ENCODE measurements at regions not wholly inside any gene's neighbourhood (a gene's known extent, or its start where the extent isn't known, plus 50 kb on each side); places are given as distances from the start of the nearest gene placed in this dataset.

DNA sequence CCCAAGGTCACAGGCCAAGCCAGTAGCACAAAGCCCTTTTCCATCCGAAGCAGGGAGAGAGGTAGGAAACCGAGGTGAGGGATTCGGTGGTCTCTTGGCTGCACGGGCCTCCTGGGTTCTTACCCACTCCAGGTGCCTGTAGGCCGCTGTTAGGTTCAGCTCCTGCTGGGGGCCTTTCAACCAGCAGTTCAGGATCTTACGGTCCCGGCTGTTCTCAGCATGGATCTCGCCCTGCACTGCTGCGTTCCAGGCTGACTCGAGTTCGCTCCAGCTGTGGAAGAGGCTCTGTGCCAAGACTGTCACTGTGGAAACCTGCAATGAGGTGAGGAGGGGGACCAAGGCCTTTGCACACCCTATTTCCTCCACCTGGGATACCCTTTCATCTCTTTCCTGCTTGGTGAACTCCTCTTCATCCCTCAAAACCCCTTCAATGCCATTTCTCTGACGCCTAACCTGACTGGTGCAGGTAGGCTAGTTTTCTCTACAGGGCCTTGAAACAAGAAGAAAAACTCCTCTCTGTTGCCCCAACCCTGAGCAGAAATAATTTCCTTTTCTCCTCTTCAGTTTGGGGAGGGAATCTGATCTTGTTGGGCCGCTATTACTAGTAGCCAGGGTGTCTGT is 103.6 kb downstream of the RMI2 start:
- 85% methylated on average over 13 of the region's 13 CpGs for WGBS, 2 donors
- H3K27ac ChIP-seq = no peak overlapping the region
- H3K4me1 ChIP-seq = no peaks in the 10 kb centered on the region
- TF ChIP-seq POLR2A (IDR thresholded peaks at IDR 0.05) = no peak
- TF ChIP-seq, protein P1, sequence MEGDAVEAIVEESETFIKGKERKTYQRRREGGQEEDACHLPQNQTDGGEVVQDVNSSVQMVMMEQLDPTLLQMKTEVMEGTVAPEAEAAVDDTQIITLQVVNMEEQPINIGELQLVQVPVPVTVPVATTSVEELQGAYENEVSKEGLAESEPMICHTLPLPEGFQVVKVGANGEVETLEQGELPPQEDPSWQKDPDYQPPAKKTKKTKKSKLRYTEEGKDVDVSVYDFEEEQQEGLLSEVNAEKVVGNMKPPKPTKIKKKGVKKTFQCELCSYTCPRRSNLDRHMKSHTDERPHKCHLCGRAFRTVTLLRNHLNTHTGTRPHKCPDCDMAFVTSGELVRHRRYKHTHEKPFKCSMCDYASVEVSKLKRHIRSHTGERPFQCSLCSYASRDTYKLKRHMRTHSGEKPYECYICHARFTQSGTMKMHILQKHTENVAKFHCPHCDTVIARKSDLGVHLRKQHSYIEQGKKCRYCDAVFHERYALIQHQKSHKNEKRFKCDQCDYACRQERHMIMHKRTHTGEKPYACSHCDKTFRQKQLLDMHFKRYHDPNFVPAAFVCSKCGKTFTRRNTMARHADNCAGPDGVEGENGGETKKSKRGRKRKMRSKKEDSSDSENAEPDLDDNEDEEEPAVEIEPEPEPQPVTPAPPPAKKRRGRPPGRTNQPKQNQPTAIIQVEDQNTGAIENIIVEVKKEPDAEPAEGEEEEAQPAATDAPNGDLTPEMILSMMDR (IDR thresholded peaks at IDR 0.05) = no peak
- TF ChIP-seq POLR2AphosphoS5 (IDR thresholded peaks at IDR 0.05) = no peak
- TF ChIP-seq EP300 (IDR thresholded peaks at IDR 0.05) = no peak
- H3K36me3 ChIP-seq = no peaks in the 10 kb centered on the region
- H3K27me3 ChIP-seq = no peaks in the 10 kb centered on the region
- H3K9me3 ChIP-seq = no peaks in the 10 kb centered on the region
- intact Hi-C loops (cut with DNase I) = no loop called here
- no peak for DNase-seq
- no peak overlapping the region for H3K4me3 ChIP-seq

DNA sequence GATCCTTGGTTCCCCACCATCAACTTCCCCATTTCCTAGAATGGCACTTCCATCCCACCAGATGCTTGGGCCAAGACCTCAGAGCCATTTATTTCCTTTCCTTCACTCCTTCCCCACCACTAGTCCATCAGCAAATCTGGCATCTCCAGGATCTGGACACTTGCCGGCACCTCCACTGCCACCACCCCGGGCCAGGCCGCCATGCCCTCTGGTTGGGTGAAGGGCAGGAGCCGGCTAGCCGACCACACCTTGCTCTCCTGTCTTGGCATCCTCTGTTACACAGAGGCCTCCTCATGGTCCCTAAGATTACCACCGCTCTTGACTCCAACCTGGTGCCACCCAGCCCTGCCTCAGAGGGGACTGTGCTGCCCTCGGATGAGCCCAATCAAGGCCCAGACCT is 104.5 kb downstream of the RMI2 start:
- H3K27ac ChIP-seq = no peak overlapping the region
- intact Hi-C loops (cut with DNase I) = no loop called here

DNA sequence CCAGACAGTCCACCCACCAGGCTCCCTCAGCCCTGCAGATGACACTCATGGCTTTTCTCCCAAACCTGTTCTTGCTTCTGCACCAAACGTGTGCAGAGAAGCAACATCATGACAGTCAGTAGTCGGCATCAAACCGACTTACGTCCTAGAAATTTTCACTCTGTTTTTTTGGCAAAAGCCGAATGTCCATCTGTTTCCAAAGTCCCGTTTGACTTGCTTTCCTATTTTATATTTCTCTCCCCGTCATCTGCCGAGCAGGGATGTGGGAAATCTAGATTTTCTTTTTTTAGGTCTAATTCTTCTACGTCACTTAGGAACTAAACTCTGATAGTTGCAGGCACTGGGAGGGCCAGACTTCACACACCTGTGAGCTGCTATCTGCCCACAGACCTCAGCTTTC is 104.9 kb downstream of the RMI2 start:
- H3K27ac ChIP-seq = no peak overlapping the region
- H3K9me3 ChIP-seq = no peaks in the 10 kb centered on the region
- H3K36me3 ChIP-seq = no peaks in the 10 kb centered on the region
- H3K4me1 ChIP-seq = no peaks in the 10 kb centered on the region
- 92 to 95% methylated on average over 9 of the region's 9 CpGs for WGBS, 2 donors
- no peak for TF ChIP-seq POLR2AphosphoS5 (IDR thresholded peaks at IDR 0.05)
- no peak for TF ChIP-seq POLR2A (IDR thresholded peaks at IDR 0.05)
- H3K27me3 ChIP-seq = no peaks in the 10 kb centered on the region
- DNase-seq = no peak
- intact Hi-C loops (cut with DNase I) = no loop called here
- H3K4me3 ChIP-seq = no peak overlapping the region

More for the DNA sequence above, 104.5 kb downstream of the RMI2 start:
- WGBS, 2 donors = 78 to 97% methylated on average over 7 of the region's 7 CpGs
- DNase-seq = no peak
- Histone ChIP-seq H3K27me3 (no peaks in the 10 kb centered on the region), H3K9me3 (no peaks in the 10 kb centered on the region), H3K4me3 (no peak overlapping the region), H3K4me1 (no peaks in the 10 kb centered on the region), H3K36me3 (no peaks in the 10 kb centered on the region)
- TF ChIP-seq EP300 (IDR thresholded peaks at IDR 0.05) = no peak
- TF ChIP-seq, protein P1 (IDR thresholded peaks at IDR 0.05) = no peak
- no peak for TF ChIP-seq POLR2A (IDR thresholded peaks at IDR 0.05)
- no peak for TF ChIP-seq POLR2AphosphoS5 (IDR thresholded peaks at IDR 0.05)

DNA sequence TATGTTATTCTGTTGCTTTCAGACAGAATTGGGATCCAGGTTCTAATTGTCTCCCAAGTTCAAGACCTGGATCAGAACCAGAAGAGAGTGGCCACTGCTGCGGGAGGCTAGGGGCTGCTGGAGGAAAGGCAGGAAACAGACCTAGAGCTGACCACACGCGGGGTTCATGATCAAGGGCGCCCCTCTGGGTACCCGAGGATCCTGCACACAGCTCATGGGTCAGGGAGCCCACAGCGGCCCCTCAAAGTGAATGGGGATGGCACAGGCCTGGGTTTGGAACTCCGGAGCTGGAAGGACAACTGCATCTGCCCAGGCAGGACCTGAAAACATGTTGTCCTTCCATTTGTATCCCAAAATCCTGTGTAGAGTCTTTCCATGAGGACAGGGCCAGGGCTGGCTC is 107.0 kb downstream of the RMI2 start:
- Histone ChIP-seq H3K27me3 (no peaks in the 10 kb centered on the region), H3K4me3 (no peak overlapping the region), H3K9me3 (no peaks in the 10 kb centered on the region), H3K27ac (no peak overlapping the region), H3K4me1 (no peaks in the 10 kb centered on the region), H3K36me3 (no peaks in the 10 kb centered on the region)
- WGBS, 2 donors = 93 to 95% methylated on average over 7 of the region's 7 CpGs
- TF ChIP-seq, protein P1 (IDR thresholded peaks at IDR 0.05) = no peak
- TF ChIP-seq POLR2A (IDR thresholded peaks at IDR 0.05) (no peak), EP300 (IDR thresholded peaks at IDR 0.05) (no peak), POLR2AphosphoS5 (IDR thresholded peaks at IDR 0.05) (no peak)
- no peak for DNase-seq
- intact Hi-C loops (cut with DNase I) = no loop called here

DNA sequence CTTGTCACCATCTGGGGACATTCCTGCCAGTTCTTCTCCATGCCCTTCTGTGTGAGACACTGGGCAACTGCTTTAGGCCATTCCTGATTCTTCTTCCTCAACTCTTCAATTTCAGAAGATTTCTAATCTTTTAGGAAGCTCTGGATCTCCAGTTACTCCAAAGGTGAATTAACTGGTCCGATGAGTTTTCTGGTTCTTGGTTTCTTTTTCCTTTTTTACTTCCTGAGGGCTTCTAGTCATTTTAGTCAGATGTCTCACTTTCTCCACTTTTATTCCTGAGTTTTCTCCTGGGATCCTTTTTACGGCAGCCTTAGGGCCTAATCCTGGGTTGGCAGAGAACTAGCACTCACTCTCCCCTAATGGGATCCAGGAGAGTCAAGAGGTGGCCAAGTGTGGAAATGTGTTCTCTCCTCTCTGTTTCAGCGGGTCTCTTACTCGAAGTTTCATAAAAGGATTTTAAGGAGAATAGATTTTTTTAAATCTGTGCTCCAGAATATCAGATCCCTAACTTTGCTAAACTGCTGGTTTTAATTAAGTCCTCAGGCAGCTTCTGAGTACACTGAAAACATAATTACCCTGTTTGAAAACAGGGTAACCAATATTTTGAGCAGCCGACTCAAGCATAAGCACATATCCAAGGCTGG is 107.6 kb downstream of the RMI2 start:
- intact Hi-C loops (cut with DNase I) = no loop called here
- no peak overlapping the region for H3K27ac ChIP-seq
- WGBS, 2 donors = 84 to 93% methylated on average over 5 of the region's 5 CpGs
- H3K4me3 ChIP-seq = no peak overlapping the region
- no peaks in the 10 kb centered on the region for H3K4me1 ChIP-seq
- no peak for DNase-seq
- H3K9me3 ChIP-seq = no peaks in the 10 kb centered on the region
- no peaks in the 10 kb centered on the region for H3K36me3 ChIP-seq
- H3K27me3 ChIP-seq = no peaks in the 10 kb centered on the region
- no peak for TF ChIP-seq EP300 (IDR thresholded peaks at IDR 0.05)

DNA sequence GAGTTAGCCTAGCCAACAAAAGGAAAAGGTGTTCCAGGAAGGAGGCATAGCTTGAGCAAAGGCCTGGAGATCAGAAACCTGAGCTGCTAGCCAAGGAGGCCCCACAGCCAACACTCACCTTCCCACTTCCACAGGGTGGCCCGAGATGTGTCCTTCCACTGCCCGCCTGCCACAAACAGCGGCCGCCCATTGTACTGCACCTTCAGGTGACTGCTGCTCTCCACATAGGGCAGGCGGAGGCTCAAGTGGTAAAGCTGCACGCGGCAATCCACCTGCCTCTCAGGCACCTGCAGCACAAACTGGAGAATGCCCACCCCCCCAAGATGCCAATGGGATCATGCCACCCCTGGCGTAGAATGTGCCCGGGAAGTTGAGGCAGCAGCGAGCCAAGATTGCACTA is 111.5 kb downstream of the RMI2 start:
- Histone ChIP-seq H3K9me3 (no peaks in the 10 kb centered on the region), H3K27me3 (no peaks in the 10 kb centered on the region), H3K4me3 (no peak overlapping the region), H3K27ac (no peak overlapping the region), H3K4me1 (no peaks in the 10 kb centered on the region), H3K36me3 (no peaks in the 10 kb centered on the region)
- TF ChIP-seq, protein P1 (IDR thresholded peaks at IDR 0.05) = no peak
- no peak for TF ChIP-seq POLR2A (IDR thresholded peaks at IDR 0.05)
- intact Hi-C loops (cut with DNase I) = no loop called here
- 92 to 96% methylated on average over 10 of the region's 10 CpGs for WGBS, 2 donors
- DNase-seq = no peak

Data from sigmoid colon (tissue), 6 donors.